HFF-Myc (cell line): ENCODE measurements at regions not wholly inside any gene's neighbourhood (a gene's known extent, or its start where the extent isn't known, plus 50 kb on each side); places are given as distances from the start of the nearest gene placed in this dataset.
"Not testable (repeated sequence)": the region's sequence is repeated elsewhere in the genome, so short reads cannot be mapped to it uniquely, and the experiment has no call there.

Source experiments
- DNase-seq: peaks from one replicate; pipeline ENCODE4 v3.0.0-alpha.2; 2011; ENCODE audit warnings: low read depth; ENCODE audit errors: extremely low read depth
- H3K4me3 ChIP-seq: replicated peaks from 2 replicates; pipeline ENCODE4 v1.5.1; 2011; ENCODE audit warnings: low read depth, mild to moderate bottlenecking, control low read depth, low read length
- TF ChIP-seq, protein P1 (sequence below): IDR thresholded peaks from 2 replicates; pipeline ENCODE4 v1.5.1; 2012; ENCODE audit warnings: mild to moderate bottlenecking, low read depth, low read length, control low read depth; ENCODE audit errors: missing control alignments

DNA sequence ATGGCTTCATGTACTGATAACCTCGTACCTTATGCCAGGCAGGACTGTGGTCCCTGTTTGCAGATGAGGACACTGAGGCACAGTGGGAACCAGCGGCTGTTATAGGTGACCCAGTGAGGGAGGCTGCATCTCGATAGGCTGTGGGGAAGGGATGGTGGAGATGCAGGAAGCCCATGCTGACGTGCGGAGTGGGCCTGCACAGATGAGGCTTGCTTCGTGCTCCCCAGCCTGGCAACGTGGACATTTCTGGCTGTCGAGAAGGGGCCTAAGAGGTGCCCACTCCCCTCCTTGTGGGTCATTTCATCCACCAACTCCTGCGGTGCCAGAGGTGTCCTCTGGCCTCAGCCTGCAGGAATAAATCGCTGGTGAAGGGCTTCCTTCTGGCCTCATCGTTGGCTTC, 107.4 kb downstream of the SLC25A47 start:
- DNase-seq: no peak
- no peak overlapping the region for H3K4me3 ChIP-seq
- TF ChIP-seq, protein P1, sequence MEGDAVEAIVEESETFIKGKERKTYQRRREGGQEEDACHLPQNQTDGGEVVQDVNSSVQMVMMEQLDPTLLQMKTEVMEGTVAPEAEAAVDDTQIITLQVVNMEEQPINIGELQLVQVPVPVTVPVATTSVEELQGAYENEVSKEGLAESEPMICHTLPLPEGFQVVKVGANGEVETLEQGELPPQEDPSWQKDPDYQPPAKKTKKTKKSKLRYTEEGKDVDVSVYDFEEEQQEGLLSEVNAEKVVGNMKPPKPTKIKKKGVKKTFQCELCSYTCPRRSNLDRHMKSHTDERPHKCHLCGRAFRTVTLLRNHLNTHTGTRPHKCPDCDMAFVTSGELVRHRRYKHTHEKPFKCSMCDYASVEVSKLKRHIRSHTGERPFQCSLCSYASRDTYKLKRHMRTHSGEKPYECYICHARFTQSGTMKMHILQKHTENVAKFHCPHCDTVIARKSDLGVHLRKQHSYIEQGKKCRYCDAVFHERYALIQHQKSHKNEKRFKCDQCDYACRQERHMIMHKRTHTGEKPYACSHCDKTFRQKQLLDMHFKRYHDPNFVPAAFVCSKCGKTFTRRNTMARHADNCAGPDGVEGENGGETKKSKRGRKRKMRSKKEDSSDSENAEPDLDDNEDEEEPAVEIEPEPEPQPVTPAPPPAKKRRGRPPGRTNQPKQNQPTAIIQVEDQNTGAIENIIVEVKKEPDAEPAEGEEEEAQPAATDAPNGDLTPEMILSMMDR: no peak

DNA sequence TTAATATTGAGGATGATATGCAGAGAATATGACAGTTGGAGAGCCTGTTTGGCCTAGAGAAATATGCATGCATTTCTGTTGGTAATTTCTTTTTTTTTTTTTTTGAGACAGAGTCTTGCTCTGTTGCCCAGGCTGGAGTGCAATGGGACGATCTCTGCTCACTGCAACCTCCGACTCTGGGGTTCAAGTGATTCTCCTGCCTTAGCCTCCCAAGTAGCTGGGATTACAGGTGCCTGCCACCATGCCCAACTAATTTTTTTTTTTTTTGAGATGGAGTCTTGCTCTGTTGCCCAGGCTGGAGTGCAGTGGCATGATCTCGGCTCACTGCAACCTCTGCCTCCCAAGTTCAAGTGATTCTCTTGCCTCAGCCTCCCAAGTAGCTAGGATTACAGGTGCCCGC, 108.3 kb downstream of the SLC25A47 start:
- not testable (repeated sequence) for H3K4me3 ChIP-seq

DNA sequence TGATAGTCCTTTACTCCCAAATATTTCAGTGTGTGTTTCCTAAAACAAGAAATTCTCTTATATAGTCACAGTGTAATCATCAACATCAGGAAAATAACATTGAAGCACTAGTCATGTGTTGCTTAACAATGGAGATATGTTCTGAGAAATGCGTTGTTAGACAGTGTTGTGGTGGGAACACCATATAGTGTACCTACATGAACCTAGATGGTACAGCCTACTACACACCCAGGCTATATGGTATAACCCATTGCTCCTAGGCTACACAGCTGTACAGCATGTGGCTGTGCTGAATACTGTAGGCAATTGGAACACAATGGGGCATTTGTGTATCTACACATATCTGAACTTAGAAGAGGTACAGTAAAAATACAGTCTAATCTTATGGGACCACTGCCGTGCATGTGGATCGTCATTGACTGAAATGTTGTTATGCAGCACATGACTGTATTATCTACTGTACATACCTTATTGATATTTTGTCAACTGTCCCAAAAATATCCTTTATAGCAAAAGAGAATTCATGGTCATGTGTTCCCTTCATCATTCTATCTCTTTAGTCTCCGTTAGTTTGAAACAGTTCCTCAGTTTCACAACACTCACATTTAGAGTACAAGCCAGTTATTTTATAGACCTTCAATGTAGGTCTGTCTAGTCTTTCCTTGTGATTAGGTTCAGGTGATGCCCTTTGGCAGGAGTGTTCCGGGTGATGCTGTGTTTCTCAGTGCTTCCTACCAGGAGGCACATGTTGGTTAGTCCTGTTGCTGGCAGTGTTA, 109.7 kb downstream of the SLC25A47 start:
- no peak for DNase-seq
- no peak overlapping the region for H3K4me3 ChIP-seq
- TF ChIP-seq, protein P1: no peak

More for the DNA sequence above, 108.3 kb downstream of the SLC25A47 start:
- not testable (repeated sequence) for DNase-seq

DNA sequence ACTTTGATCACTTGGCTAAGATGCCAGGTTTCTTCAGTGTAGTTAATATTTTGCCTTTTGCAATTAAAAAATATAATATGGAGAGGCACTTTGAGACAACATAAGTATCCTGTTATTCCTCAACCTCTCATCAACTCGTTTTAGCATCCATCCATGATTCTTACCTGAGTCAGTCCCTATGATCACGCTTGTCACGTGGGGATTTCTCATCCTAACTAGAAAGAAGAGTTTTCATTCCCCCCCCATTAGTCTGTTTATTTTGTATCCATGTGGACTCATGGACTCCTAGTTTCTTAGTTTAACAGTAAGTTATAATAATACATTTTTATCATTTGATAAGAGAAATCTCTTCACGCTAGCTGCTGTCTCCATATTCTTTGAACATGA, 110.3 kb downstream of the SLC25A47 start:
- TF ChIP-seq, protein P1: no peak
- no peak overlapping the region for H3K4me3 ChIP-seq
- DNase-seq: no peak

DNA sequence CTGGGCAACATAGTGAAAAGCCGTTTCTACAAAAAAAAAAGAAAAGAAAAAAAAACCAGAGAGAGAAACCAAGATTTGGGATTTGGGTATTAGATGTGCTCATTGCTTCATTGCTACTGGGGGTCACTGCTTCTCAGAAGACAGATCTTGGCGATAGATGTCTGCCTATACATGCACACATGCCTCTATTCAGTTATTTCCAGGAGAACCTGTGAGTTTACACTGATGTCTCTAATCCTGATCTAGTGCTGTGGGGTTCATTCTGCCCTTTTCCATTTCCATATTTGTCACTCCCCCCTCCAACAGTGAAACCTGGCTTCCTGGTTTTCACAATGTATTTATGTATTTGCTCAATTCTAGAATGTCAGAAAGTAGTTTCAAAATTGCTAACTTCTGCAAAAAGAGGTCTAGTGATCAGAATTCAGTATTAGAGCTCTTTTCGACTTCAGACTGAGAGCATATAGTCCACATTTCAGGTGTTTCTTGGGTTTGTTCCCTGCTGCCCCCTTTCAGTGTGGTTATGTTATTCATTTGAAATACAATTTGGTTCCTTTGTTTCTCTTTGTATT, 111.0 kb downstream of the SLC25A47 start:
- H3K4me3 ChIP-seq: no peak overlapping the region
- no peak for DNase-seq
- TF ChIP-seq, protein P1: no peak

DNA sequence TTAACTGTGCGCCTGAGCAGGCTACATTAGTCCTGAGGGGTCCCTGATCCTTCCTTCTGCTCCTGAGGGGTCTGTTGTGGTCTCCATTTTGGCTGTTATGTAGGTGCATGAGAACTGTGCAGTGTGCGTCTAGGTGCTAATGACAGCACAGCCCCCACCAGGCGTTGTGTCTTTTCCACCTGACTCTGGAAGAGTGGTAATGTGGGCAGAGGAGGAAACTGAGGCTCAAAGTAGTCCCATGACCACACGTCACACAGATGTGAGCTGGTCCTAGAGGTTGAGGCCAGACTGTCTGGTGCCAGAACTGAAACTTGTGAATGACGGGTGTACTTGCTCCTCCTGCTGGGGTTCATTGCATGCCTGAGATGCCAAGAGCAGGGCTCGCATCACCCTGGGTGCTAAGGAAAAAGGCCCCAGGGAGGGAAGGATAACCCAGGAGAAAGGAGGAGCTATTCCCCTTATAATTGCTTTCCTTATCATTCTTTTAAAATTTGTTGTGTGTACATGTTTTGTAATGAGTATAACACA, 111.8 kb downstream of the SLC25A47 start:
- DNase-seq: no peak

DNA sequence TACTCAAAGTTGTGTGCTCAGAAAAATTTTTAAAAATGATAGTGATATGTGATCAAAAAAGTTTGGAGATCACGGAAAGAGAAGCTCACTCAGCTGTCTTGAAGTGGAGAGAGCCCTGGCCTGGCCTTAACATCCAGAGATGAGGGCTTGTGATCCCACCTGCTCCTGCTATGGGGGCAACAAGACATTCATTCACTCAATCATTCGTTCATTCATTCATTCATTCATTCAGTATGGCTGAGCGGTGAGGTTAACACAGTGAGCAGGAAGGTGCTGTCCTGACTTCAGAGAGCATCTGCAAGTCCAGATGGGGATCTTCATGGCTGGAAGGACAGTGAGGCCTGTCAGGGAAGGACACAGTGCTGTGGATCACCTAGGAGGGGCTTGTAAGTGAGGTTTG, 112.3 kb downstream of the SLC25A47 start:
- TF ChIP-seq, protein P1: no peak
- DNase-seq: no peak
- H3K4me3 ChIP-seq: no peak overlapping the region

More for the DNA sequence above, 111.8 kb downstream of the SLC25A47 start:
- TF ChIP-seq, protein P1: no peak
- no peak overlapping the region for H3K4me3 ChIP-seq
